DMS114 treated with DMSO at 0.1 percent for 48 hours (cell line): ENCODE measurements at regions not wholly inside any gene's neighbourhood (a gene's known extent, or its start where the extent isn't known, plus 50 kb on each side); places are given as distances from the start of the nearest gene placed in this dataset.
A peak's percentile ranks its signal among the peaks of the same experiment; 100 is the strongest.
"Not testable (repeated sequence)": the region's sequence is repeated elsewhere in the genome, so short reads cannot be mapped to it uniquely, and the experiment has no call there.

Experiments
- DNase-seq: peaks from one replicate; lab custom pipeline; 2025; ENCODE audit not compliant: unreplicated experiment; lab: John Stamatoyannopoulos, UW

- no peak for DNase-seq
Observed at GRCh38 chr17:68097161-68097805, 61.7 kb downstream of the KPNA2 start.

- not testable (repeated sequence) for DNase-seq
Observed at GRCh38 chr17:68099341-68099753, 63.8 kb downstream of the KPNA2 start.

- DNase-seq: no peak
Observed at GRCh38 chr17:68100000-68100641, 64.6 kb downstream of the KPNA2 start.

- DNase-seq: peak; percentile 64
Observed at GRCh38 chr17:68101075-68101986, 65.8 kb downstream of the KPNA2 start.

GRCh38 chr17:68101987-68102314, 66.4 kb downstream of the KPNA2 start:
- DNase-seq: no peak

GRCh38 chr17:68102318-68102758, 66.8 kb downstream of the KPNA2 start:
- no peak for DNase-seq

GRCh38 chr17:68103148-68103547, 67.6 kb downstream of the KPNA2 start:
- DNase-seq: no peak

GRCh38 chr17:68106085-68106484, 70.5 kb downstream of the KPNA2 start:
- DNase-seq: no peak

GRCh38 chr17:68107373-68107772, 71.8 kb downstream of the KPNA2 start:
- no peak for DNase-seq

- no peak for DNase-seq
Observed at GRCh38 chr17:68108313-68109000, 72.9 kb downstream of the KPNA2 start.

GRCh38 chr17:68109404-68109803, 73.9 kb downstream of the KPNA2 start:
- not testable (repeated sequence) for DNase-seq

- DNase-seq: not testable (repeated sequence)
Observed at GRCh38 chr17:68116211-68116610, 80.7 kb downstream of the KPNA2 start.

GRCh38 chr17:68122587-68122986, 87.1 kb downstream of the KPNA2 start:
- DNase-seq: no peak

GRCh38 chr17:68125111-68125870, 89.8 kb downstream of the KPNA2 start:
- DNase-seq: no peak

GRCh38 chr17:68127914-68128313, 92.4 kb downstream of the KPNA2 start:
- no peak for DNase-seq

- DNase-seq: no peak
Observed at GRCh38 chr17:68131456-68131855, 95.9 kb downstream of the KPNA2 start.

GRCh38 chr17:68133346-68134045, 98.0 kb downstream of the KPNA2 start:
- no peak for DNase-seq

GRCh38 chr17:68134046-68134637, 98.6 kb downstream of the KPNA2 start:
- DNase-seq: no peak

- no peak for DNase-seq
Observed at GRCh38 chr17:68134731-68135130, 99.2 kb downstream of the KPNA2 start.
